Large intestine (tissue), 3 donors: ENCODE measurements at regions not wholly inside any gene's neighbourhood (a gene's known extent, or its start where the extent isn't known, plus 50 kb on each side); places are given as distances from the start of the nearest gene placed in this dataset.

Experiments used
- DNase-seq, 2 donors: peaks; one replicate each; pipeline versions ENCODE4 v3.0.0 to v3.0.0-alpha.2; 2013
- H3K27ac ChIP-seq: one replicate; pipeline ENCODE4 v1.5.1; 2013; ENCODE audit warnings: low read length
- H3K27me3 ChIP-seq: 2 replicates; pipeline ENCODE4 v1.6.1; 2013; ENCODE audit warnings: low read length; ENCODE audit not compliant: control insufficient read depth, insufficient read depth
- H3K36me3 ChIP-seq: 2 replicates; pipeline ENCODE4 v1.6.1; 2013; ENCODE audit warnings: low read length; ENCODE audit not compliant: control insufficient read depth, insufficient read depth
- H3K4me1 ChIP-seq: one replicate; pipeline ENCODE4 v1.6.1; 2013; ENCODE audit warnings: low read length; ENCODE audit not compliant: control insufficient read depth, insufficient read depth
- H3K4me3 ChIP-seq: one replicate; pipeline ENCODE4 v1.5.1; 2013; ENCODE audit warnings: low read length
- H3K9me3 ChIP-seq: one replicate; pipeline ENCODE4 v1.6.1; 2013; ENCODE audit warnings: mild to moderate bottlenecking, low read depth, low read length, moderate library complexity; ENCODE audit not compliant: control insufficient read depth
- WGBS: methylation state at CpG from one replicate; pipeline ENCODE4 v1.1.5; 2013; ENCODE audit warnings: low lambda C conversion rate; ENCODE audit not compliant: insufficient coverage; 5-methylcytosine and 5-hydroxymethylcytosine counted together

DNA sequence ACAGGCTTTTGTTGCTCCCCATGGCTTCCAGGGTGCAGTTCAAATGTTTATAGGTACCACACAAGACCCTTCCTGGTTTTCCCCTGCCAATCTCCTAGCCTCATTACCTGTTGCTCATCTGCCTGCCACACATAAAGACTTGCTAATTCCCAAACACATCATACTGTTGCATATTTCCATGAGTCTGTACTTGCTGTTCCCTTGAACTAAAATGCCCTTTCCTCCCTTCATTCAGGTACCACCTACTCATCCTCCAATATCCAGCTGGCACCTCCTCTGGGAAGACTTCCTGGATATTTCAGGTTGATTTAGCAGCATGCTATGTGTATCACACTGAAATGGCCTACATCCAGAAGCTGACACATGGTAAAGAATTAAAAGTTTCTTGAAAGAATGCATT lies 206.4 kb upstream of the NFE2L3 start:
- Histone ChIP-seq H3K36me3 (no peaks in the 10 kb centered on the region), H3K27ac (no peak overlapping the region), H3K4me1 (peaks cover 12% of the 10 kb centered on the region), H3K27me3 (no peaks in the 10 kb centered on the region), H3K4me3 (no peak overlapping the region), H3K9me3 (no peaks in the 10 kb centered on the region)
- no peak for DNase-seq

- peaks cover 9% of the 10 kb centered on the region for H3K4me1 ChIP-seq
- H3K27ac ChIP-seq, result no peak overlapping the region
- no peaks in the 10 kb centered on the region for H3K27me3 ChIP-seq
- WGBS, result no CpG with 5 or more reads among the region's 4 CpGs
- no peak overlapping the region for H3K4me3 ChIP-seq
- DNase-seq, result no peak
- no peaks in the 10 kb centered on the region for H3K36me3 ChIP-seq
- no peaks in the 10 kb centered on the region for H3K9me3 ChIP-seq
These were observed 205.8 kb upstream of the NFE2L3 start for GRCh38 chr7:25946181-25946580.

- DNase-seq, result no peak
- no peaks in the 10 kb centered on the region for H3K27me3 ChIP-seq
- 100% methylated on average over 1 of the region's 13 CpGs for WGBS
- no peaks in the 10 kb centered on the region for H3K36me3 ChIP-seq
- H3K27ac ChIP-seq, result no peak overlapping the region
- H3K4me3 ChIP-seq, result no peak overlapping the region
- peaks cover 14% of the 10 kb centered on the region for H3K4me1 ChIP-seq
- no peaks in the 10 kb centered on the region for H3K9me3 ChIP-seq
These were observed 204.1 kb upstream of the NFE2L3 start for GRCh38 chr7:25947669-25948516.

GRCh38 chr7:25949736-25950487 lies 202.1 kb upstream of the NFE2L3 start:
- peak; percentile 28 to 71 for DNase-seq
- WGBS, result 0% methylated on average over 2 of the region's 32 CpGs
- peak overlapping the region; percentile 38 for H3K27ac ChIP-seq
- no peaks in the 10 kb centered on the region for H3K9me3 ChIP-seq
- no peaks in the 10 kb centered on the region for H3K27me3 ChIP-seq
- H3K4me3 ChIP-seq, result peak overlapping the region; percentile 67
- no peaks in the 10 kb centered on the region for H3K36me3 ChIP-seq
- H3K4me1 ChIP-seq, result peaks cover 14% of the 10 kb centered on the region

- no peaks in the 10 kb centered on the region for H3K36me3 ChIP-seq
- no peaks in the 10 kb centered on the region for H3K27me3 ChIP-seq
- peak overlapping the region; percentile 38 for H3K27ac ChIP-seq
- WGBS, result no CpG with 5 or more reads among the region's 86 CpGs
- peaks cover 14% of the 10 kb centered on the region for H3K4me1 ChIP-seq
- DNase-seq, result peak; percentile 95
- H3K9me3 ChIP-seq, result no peaks in the 10 kb centered on the region
- H3K4me3 ChIP-seq, result peak overlapping the region; percentile 67
These were observed 201.2 kb upstream of the NFE2L3 start for GRCh38 chr7:25950488-25951413.

GRCh38 chr7:25951414-25952260 lies 200.4 kb upstream of the NFE2L3 start:
- Histone ChIP-seq H3K9me3 (no peaks in the 10 kb centered on the region), H3K27ac (peak overlapping the region; percentile 89), H3K4me1 (peaks cover 14% of the 10 kb centered on the region), H3K36me3 (no peaks in the 10 kb centered on the region), H3K4me3 (peak overlapping the region; percentile 74), H3K27me3 (no peaks in the 10 kb centered on the region)
- DNase-seq, result peak in 1 of 2 donors; percentile 66
- no CpG with 5 or more reads among the region's 46 CpGs for WGBS

DNA sequence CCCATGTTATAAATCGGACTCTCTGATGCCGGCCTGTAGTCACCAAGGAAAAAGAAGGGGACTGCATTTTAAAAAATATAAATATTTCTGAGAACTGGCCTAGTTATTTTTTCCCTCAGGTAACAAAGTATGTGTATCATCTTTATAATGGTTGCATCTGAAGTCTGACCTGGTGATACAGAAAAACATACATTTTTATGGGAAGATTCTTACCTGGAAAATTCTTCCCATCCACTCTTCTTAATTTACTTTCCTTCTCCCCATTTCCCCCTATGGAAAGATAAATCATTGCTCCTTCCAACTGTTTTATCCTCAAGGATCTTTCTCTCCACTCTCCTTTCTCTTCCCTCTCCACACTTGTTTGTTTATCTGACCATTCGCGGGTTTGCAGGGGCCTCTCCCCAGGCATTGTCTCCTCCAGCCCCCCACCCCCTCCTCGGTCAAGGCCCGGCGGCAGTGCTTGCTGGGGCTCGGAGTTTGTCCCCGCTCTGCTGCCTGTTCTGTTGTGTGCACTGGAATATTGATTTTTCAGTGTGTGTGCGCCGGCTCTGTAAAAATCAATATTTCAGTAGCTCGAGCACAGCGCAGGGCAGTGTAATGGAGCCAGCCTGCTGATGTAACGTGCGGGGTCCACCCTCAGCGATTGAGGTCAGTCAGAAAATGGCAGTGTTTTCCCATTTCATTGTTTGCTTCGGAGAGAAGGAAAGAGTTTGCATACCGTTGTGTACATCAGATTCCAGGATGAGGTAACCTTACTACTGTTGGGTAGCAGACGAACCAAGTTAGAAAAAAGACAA lies 199.5 kb upstream of the NFE2L3 start:
- Histone ChIP-seq H3K4me3 (no peak overlapping the region), H3K27ac (peak overlapping the region; percentile 89), H3K4me1 (peaks cover 14% of the 10 kb centered on the region), H3K36me3 (no peaks in the 10 kb centered on the region), H3K27me3 (no peaks in the 10 kb centered on the region), H3K9me3 (no peaks in the 10 kb centered on the region)
- no CpG with 5 or more reads among the region's 19 CpGs for WGBS
- DNase-seq, result peak in 1 of 2 donors; percentile 68

- no peaks in the 10 kb centered on the region for H3K36me3 ChIP-seq
- peaks cover 14% of the 10 kb centered on the region for H3K4me1 ChIP-seq
- DNase-seq, result no peak
- no peak overlapping the region for H3K27ac ChIP-seq
- no peaks in the 10 kb centered on the region for H3K27me3 ChIP-seq
- WGBS, result no CpG with 5 or more reads among the region's 1 CpG
- no peak overlapping the region for H3K4me3 ChIP-seq
- H3K9me3 ChIP-seq, result no peaks in the 10 kb centered on the region
These were observed 198.1 kb upstream of the NFE2L3 start for GRCh38 chr7:25953859-25954258.

- no peaks in the 10 kb centered on the region for H3K9me3 ChIP-seq
- DNase-seq, result no peak
- H3K27ac ChIP-seq, result no peak overlapping the region
- no peak overlapping the region for H3K4me3 ChIP-seq
- H3K4me1 ChIP-seq, result peaks cover 10% of the 10 kb centered on the region
- H3K27me3 ChIP-seq, result no peaks in the 10 kb centered on the region
- 83% methylated on average over 1 of the region's 3 CpGs for WGBS
- H3K36me3 ChIP-seq, result no peaks in the 10 kb centered on the region
These were observed 197.6 kb upstream of the NFE2L3 start for GRCh38 chr7:25954395-25954794.
